Thyroid gland (tissue), 4 donors: ENCODE measurements at regions not wholly inside any gene's neighbourhood (a gene's known extent, or its start where the extent isn't known, plus 50 kb on each side); places are given as distances from the start of the nearest gene placed in this dataset.
A peak's percentile ranks its signal among the peaks of the same experiment; 100 is the strongest.

Experiments
- DNase-seq, 2 donors: peaks; one replicate each; pipeline ENCODE4 v3.0.0-alpha.2; 2019
- H3K27ac ChIP-seq, 3 donors: fragments of 200-600 bp; sonication (generic); 1 replicate in 2 of 3; 2 replicates in 1 of 3; pipeline ENCODE4 v1.5.1; 2016 to 2019; ENCODE audit warnings: mild to moderate bottlenecking in 1 of 3, moderate library complexity in 1 of 3
- H3K27me3 ChIP-seq: fragments of 200-600 bp; sonication (generic); one replicate; pipeline ENCODE4 v1.5.1; 2019
- H3K36me3 ChIP-seq, 2 donors: fragments of 200-600 bp; sonication (generic); one replicate each; pipeline ENCODE4 v1.5.1; 2016 to 2019
- H3K4me1 ChIP-seq, 2 donors: fragments of 200-600 bp; sonication (generic); one replicate each; pipeline ENCODE4 v1.5.1; 2017 to 2019
- H3K4me3 ChIP-seq, 3 donors: fragments of 200-600 bp; sonication (generic); replicated peaks in 1 of 3; 1 replicate in 2 of 3; 2 replicates in 1 of 3; pipeline ENCODE4 v1.5.1; 2016; ENCODE audit warnings: mild to moderate bottlenecking in 1 of 3
- H3K9me3 ChIP-seq: fragments of 200-600 bp; sonication (generic); one replicate; pipeline ENCODE4 v1.5.1; 2017
- CTCF ChIP-seq, 6 experiments: fragments of 200-600 bp in 3 of 6; fragments of 450-650 bp in 3 of 6; sonication (generic) in 3 of 6; IDR thresholded peaks; one replicate each; pipeline ENCODE4 v1.5.1; 2016 to 2019; ENCODE audit warnings: antibody characterized with exemption in 6 of 6, mild to moderate bottlenecking in 2 of 6, inconsistent platforms in 1 of 6, moderate library complexity in 1 of 6
- POLR2A ChIP-seq, 2 donors: fragments of 450-650 bp; IDR thresholded peaks; one replicate each; pipeline ENCODE4 v1.6.1; 2017; ENCODE audit warnings: antibody characterized with exemption in 2 of 2, mild to moderate bottlenecking in 2 of 2, moderate library complexity in 1 of 2
- WGBS, 2 donors: methylation state at CpG; one replicate each; pipeline ENCODE4 v1.1.5; 2017; 5-methylcytosine and 5-hydroxymethylcytosine counted together
- intact Hi-C: fragments of 100-400 bp; cut with DNase I; formaldehyde crosslinking; loops from one replicate; pipeline ENCODE4 v1.15.1; 2023

GRCh38 chrX:40243755-40244515 is 146.2 kb upstream of the BCOR start:
- no peaks in the 10 kb centered on the region for H3K9me3 ChIP-seq
- intact Hi-C loops = no loop called here
- TF ChIP-seq POLR2A (IDR thresholded peaks at IDR 0.05) (no peak), CTCF (IDR thresholded peaks at IDR 0.05) (no peak)
- whole genome bisulfite sequencing, 2 donors = 89 to 90% methylated on average over 12 to 14 of the region's 15 CpGs
- H3K36me3 ChIP-seq = no peaks in the 10 kb centered on the region
- peaks cover 4 to 5% of the 10 kb centered on the region in 2 donors for H3K4me1 ChIP-seq
- DNase-seq = no peak
- no peak overlapping the region for H3K27ac ChIP-seq
- H3K4me3 ChIP-seq = no peak overlapping the region
- no peaks in the 10 kb centered on the region for H3K27me3 ChIP-seq

GRCh38 chrX:40240844-40241243 is 143.1 kb upstream of the BCOR start:
- no peak overlapping the region for H3K27ac ChIP-seq
- H3K4me1 ChIP-seq = peaks cover 2% of the 10 kb centered on the region in 2 donors
- intact Hi-C loops = no loop called here
- TF ChIP-seq CTCF (IDR thresholded peaks at IDR 0.05) = no peak
- no peak for TF ChIP-seq POLR2A (IDR thresholded peaks at IDR 0.05)
- no peak overlapping the region for H3K4me3 ChIP-seq
- H3K27me3 ChIP-seq = no peaks in the 10 kb centered on the region
- H3K36me3 ChIP-seq = no peaks in the 10 kb centered on the region
- no peak for DNase-seq
- no peaks in the 10 kb centered on the region for H3K9me3 ChIP-seq

GRCh38 chrX:40237731-40238178 is 140.0 kb upstream of the BCOR start:
- DNase-seq = peak; percentile 75 to 77
- intact Hi-C loops = no loop called here
- Histone ChIP-seq H3K27me3 (no peaks in the 10 kb centered on the region), H3K9me3 (no peaks in the 10 kb centered on the region), H3K36me3 (no peaks in the 10 kb centered on the region), H3K4me1 (no peaks in the 10 kb centered on the region), H3K4me3 (no peak overlapping the region), H3K27ac (no peak overlapping the region)
- WGBS, 2 donors = 43 to 60% methylated on average over 14 of the region's 14 CpGs
- TF ChIP-seq POLR2A (IDR thresholded peaks at IDR 0.05) (no peak), CTCF (IDR thresholded peaks at IDR 0.05) (no peak)

- H3K4me1 ChIP-seq = no peaks in the 10 kb centered on the region
- H3K36me3 ChIP-seq = no peaks in the 10 kb centered on the region
- no peaks in the 10 kb centered on the region for H3K27me3 ChIP-seq
- WGBS, 2 donors = 97 to 100% methylated on average over 2 of the region's 2 CpGs
- TF ChIP-seq CTCF (IDR thresholded peaks at IDR 0.05) = no peak
- no peak for TF ChIP-seq POLR2A (IDR thresholded peaks at IDR 0.05)
- no peaks in the 10 kb centered on the region for H3K9me3 ChIP-seq
- H3K27ac ChIP-seq = no peak overlapping the region
- no peak overlapping the region for H3K4me3 ChIP-seq
- no peak for DNase-seq
- intact Hi-C loops = no loop called here
These were observed 132.9 kb upstream of the BCOR start for GRCh38 chrX:40230646-40231045.

- no peak overlapping the region for H3K4me3 ChIP-seq
- TF ChIP-seq CTCF (IDR thresholded peaks at IDR 0.05) (no peak), POLR2A (IDR thresholded peaks at IDR 0.05) (no peak)
These were observed 129.4 kb upstream of the BCOR start for GRCh38 chrX:40227125-40227524.

More at GRCh38 chrX:40227125-40227524, 129.4 kb upstream of the BCOR start:
- no peak for DNase-seq
- Histone ChIP-seq H3K9me3 (no peaks in the 10 kb centered on the region), H3K36me3 (no peaks in the 10 kb centered on the region), H3K27me3 (no peaks in the 10 kb centered on the region), H3K4me1 (no peaks in the 10 kb centered on the region), H3K27ac (no peak overlapping the region)
- intact Hi-C loops = no loop called here
- 94 to 97% methylated on average over 5 of the region's 5 CpGs for WGBS, 2 donors
